ENCODE measurements at regions not wholly inside any gene's neighbourhood (a gene's known extent, or its start where the extent isn't known, plus 50 kb on each side); places are given as distances from the start of the nearest gene placed in this dataset.

GRCh38 chr11:43222215-43222614 is 89.6 kb upstream of the API5 start:
- Mint-ChIP-seq H3K4me3 (no peak overlapping the region), H3K9me3 (peaks cover 0 to 5% (median 1%) of the 10 kb centered on the region in 11 donors), H3K27ac (no peak overlapping the region), H3K27me3 (peaks cover 0 to 17% (median 0%) of the 10 kb centered on the region in 5 donors), H3K36me3 (no peaks in the 10 kb centered on the region), H3K4me1 (no peaks in the 10 kb centered on the region)
- Histone ChIP-seq H3K4me3 (ENCODE audit: low read length) (no peak overlapping the region), H3K4me1 (ENCODE audit: control insufficient read depth in 2 of 2, insufficient read depth in 2 of 2, low read length in 2 of 2) (no peaks in the 10 kb centered on the region), H3K9me3 (ENCODE audit: control insufficient read depth in 2 of 3, low read length in 3 of 3) (no peaks in the 10 kb centered on the region), H3K27me3 (ENCODE audit: control insufficient read depth in 2 of 2, insufficient read depth in 2 of 2, low read length in 2 of 2) (no peaks in the 10 kb centered on the region), H3K36me3 (ENCODE audit: control insufficient read depth in 2 of 3, insufficient read depth in 3 of 3, low read length in 3 of 3) (no peaks in the 10 kb centered on the region), H3K27ac (ENCODE audit: low read depth, low read length) (no peak overlapping the region)
- POLR2A ChIA-PET: no interaction called here
- CTCF ChIA-PET: no interaction called here
- ATAC-seq (no peak), DNase-seq (no peak)
- intact Hi-C loops (cut with micrococcal nuclease): no loop called here

GRCh38 chr11:43223026-43223425 is 88.8 kb upstream of the API5 start:
- Mint-ChIP-seq H3K27ac (no peak overlapping the region), H3K36me3 (no peaks in the 10 kb centered on the region), H3K9me3 (peaks cover 0 to 5% (median 1%) of the 10 kb centered on the region in 11 donors), H3K4me3 (no peak overlapping the region), H3K4me1 (no peaks in the 10 kb centered on the region), H3K27me3 (peaks cover 0 to 13% (median 0%) of the 10 kb centered on the region in 5 donors)
- CTCF ChIA-PET: no interaction called here
- H3K36me3 ChIP-seq (ENCODE audit: control insufficient read depth in 2 of 3, insufficient read depth in 3 of 3, low read length in 3 of 3): no peaks in the 10 kb centered on the region
- POLR2A ChIA-PET: no interaction called here
- H3K4me3 ChIP-seq (ENCODE audit: low read length): no peak overlapping the region
- no peaks in the 10 kb centered on the region for H3K27me3 ChIP-seq (ENCODE audit: control insufficient read depth in 2 of 2, insufficient read depth in 2 of 2, low read length in 2 of 2)
- H3K27ac ChIP-seq (ENCODE audit: low read depth, low read length): no peak overlapping the region
- ATAC-seq (no peak), DNase-seq (no peak)
- H3K9me3 ChIP-seq (ENCODE audit: control insufficient read depth in 2 of 3, low read length in 3 of 3): no peaks in the 10 kb centered on the region
- no peaks in the 10 kb centered on the region for H3K4me1 ChIP-seq (ENCODE audit: control insufficient read depth in 2 of 2, insufficient read depth in 2 of 2, low read length in 2 of 2)
- intact Hi-C loops (cut with micrococcal nuclease): no loop called here

- Mint-ChIP-seq H3K9me3 (peaks cover 0 to 15% (median 5%) of the 10 kb centered on the region in 11 donors), H3K27me3 (peaks cover 0 to 23% (median 9%) of the 10 kb centered on the region in 5 donors), H3K4me3 (no peak overlapping the region), H3K36me3 (no peaks in the 10 kb centered on the region), H3K4me1 (no peaks in the 10 kb centered on the region), H3K27ac (no peak overlapping the region)
- intact Hi-C loops (cut with micrococcal nuclease): no loop called here
- H3K27me3 ChIP-seq (ENCODE audit: control insufficient read depth in 2 of 2, insufficient read depth in 2 of 2, low read length in 2 of 2): peaks cover 0 to 5% of the 10 kb centered on the region in 2 donors
- no peak for DNase-seq
- H3K4me3 ChIP-seq (ENCODE audit: low read length): no peak overlapping the region
- H3K4me1 ChIP-seq (ENCODE audit: control insufficient read depth in 2 of 2, insufficient read depth in 2 of 2, low read length in 2 of 2): no peaks in the 10 kb centered on the region
- ChIA-PET POLR2A (no interaction called here), CTCF (no interaction called here)
- H3K36me3 ChIP-seq (ENCODE audit: control insufficient read depth in 2 of 3, insufficient read depth in 3 of 3, low read length in 3 of 3): no peaks in the 10 kb centered on the region
- no peak for ATAC-seq
- no peaks in the 10 kb centered on the region for H3K9me3 ChIP-seq (ENCODE audit: control insufficient read depth in 2 of 3, low read length in 3 of 3)
- no peak overlapping the region for H3K27ac ChIP-seq (ENCODE audit: low read depth, low read length)
Observed at GRCh38 chr11:43234881-43235280, 76.9 kb upstream of the API5 start.

- ChIA-PET CTCF (no interaction called here), POLR2A (no interaction called here)
- Mint-ChIP-seq H3K9me3 (peaks cover 0 to 15% (median 5%) of the 10 kb centered on the region in 11 donors), H3K4me3 (no peak overlapping the region), H3K27me3 (peaks cover 0 to 27% (median 17%) of the 10 kb centered on the region in 5 donors), H3K27ac (no peak overlapping the region), H3K4me1 (no peaks in the 10 kb centered on the region), H3K36me3 (no peaks in the 10 kb centered on the region)
- ATAC-seq (no peak), DNase-seq (no peak)
- Histone ChIP-seq H3K27me3 (ENCODE audit: control insufficient read depth in 2 of 2, insufficient read depth in 2 of 2, low read length in 2 of 2) (no peaks in the 10 kb centered on the region), H3K4me1 (ENCODE audit: control insufficient read depth in 2 of 2, insufficient read depth in 2 of 2, low read length in 2 of 2) (no peaks in the 10 kb centered on the region), H3K4me3 (ENCODE audit: low read length) (no peak overlapping the region), H3K27ac (ENCODE audit: low read depth, low read length) (no peak overlapping the region), H3K9me3 (ENCODE audit: control insufficient read depth in 2 of 3, low read length in 3 of 3) (no peaks in the 10 kb centered on the region), H3K36me3 (ENCODE audit: control insufficient read depth in 2 of 3, insufficient read depth in 3 of 3, low read length in 3 of 3) (no peaks in the 10 kb centered on the region)
- intact Hi-C loops (cut with micrococcal nuclease): no loop called here
Observed at GRCh38 chr11:43238341-43238740, 73.5 kb upstream of the API5 start.

- H3K4me3 Mint-ChIP-seq: no peak overlapping the region
- intact Hi-C loops (cut with micrococcal nuclease): no loop called here
- no peaks in the 10 kb centered on the region for H3K4me1 Mint-ChIP-seq
- Histone ChIP-seq H3K4me1 (ENCODE audit: control insufficient read depth in 2 of 2, insufficient read depth in 2 of 2, low read length in 2 of 2) (no peaks in the 10 kb centered on the region), H3K4me3 (ENCODE audit: low read length) (no peak overlapping the region), H3K27ac (ENCODE audit: low read depth, low read length) (no peak overlapping the region), H3K27me3 (ENCODE audit: control insufficient read depth in 2 of 2, insufficient read depth in 2 of 2, low read length in 2 of 2) (no peaks in the 10 kb centered on the region), H3K36me3 (ENCODE audit: control insufficient read depth in 2 of 3, insufficient read depth in 3 of 3, low read length in 3 of 3) (no peaks in the 10 kb centered on the region), H3K9me3 (ENCODE audit: control insufficient read depth in 2 of 3, low read length in 3 of 3) (no peaks in the 10 kb centered on the region)
- peaks cover 0 to 14% (median 5%) of the 10 kb centered on the region in 11 donors for H3K9me3 Mint-ChIP-seq
- H3K36me3 Mint-ChIP-seq: no peaks in the 10 kb centered on the region
- H3K27ac Mint-ChIP-seq: no peak overlapping the region
- ChIA-PET POLR2A (no interaction called here), CTCF (no interaction called here)
- ATAC-seq (no peak), DNase-seq (no peak)
- H3K27me3 Mint-ChIP-seq: peaks cover 0 to 32% (median 16%) of the 10 kb centered on the region in 5 donors
Observed at GRCh38 chr11:43239791-43240190, 72.0 kb upstream of the API5 start.

GRCh38 chr11:43242401-43242800 is 69.4 kb upstream of the API5 start:
- Histone ChIP-seq H3K9me3 (ENCODE audit: control insufficient read depth in 2 of 3, low read length in 3 of 3) (no peaks in the 10 kb centered on the region), H3K36me3 (ENCODE audit: control insufficient read depth in 2 of 3, insufficient read depth in 3 of 3, low read length in 3 of 3) (no peaks in the 10 kb centered on the region), H3K27ac (ENCODE audit: low read depth, low read length) (no peak overlapping the region), H3K27me3 (ENCODE audit: control insufficient read depth in 2 of 2, insufficient read depth in 2 of 2, low read length in 2 of 2) (no peaks in the 10 kb centered on the region), H3K4me3 (ENCODE audit: low read length) (no peak overlapping the region), H3K4me1 (ENCODE audit: control insufficient read depth in 2 of 2, insufficient read depth in 2 of 2, low read length in 2 of 2) (no peaks in the 10 kb centered on the region)
- H3K4me1 Mint-ChIP-seq: no peaks in the 10 kb centered on the region
- POLR2A ChIA-PET: no interaction called here
- no peak overlapping the region for H3K4me3 Mint-ChIP-seq
- no peaks in the 10 kb centered on the region for H3K36me3 Mint-ChIP-seq
- H3K27ac Mint-ChIP-seq: no peak overlapping the region
- intact Hi-C loops (cut with micrococcal nuclease): no loop called here
- peaks cover 0 to 40% (median 26%) of the 10 kb centered on the region in 5 donors for H3K27me3 Mint-ChIP-seq
- ATAC-seq (no peak), DNase-seq (no peak)
- H3K9me3 Mint-ChIP-seq: peaks cover 0 to 10% (median 0%) of the 10 kb centered on the region in 11 donors
- CTCF ChIA-PET: no interaction called here

GRCh38 chr11:43243927-43244326 is 67.9 kb upstream of the API5 start:
- Mint-ChIP-seq H3K4me3 (no peak overlapping the region), H3K27ac (no peak overlapping the region), H3K9me3 (peaks cover 0 to 6% (median 0%) of the 10 kb centered on the region in 11 donors), H3K27me3 (peaks cover 0 to 40% (median 26%) of the 10 kb centered on the region in 5 donors), H3K4me1 (no peaks in the 10 kb centered on the region), H3K36me3 (no peaks in the 10 kb centered on the region)
- ATAC-seq: no peak
- ChIA-PET CTCF (no interaction called here), POLR2A (no interaction called here)
- Histone ChIP-seq H3K36me3 (ENCODE audit: control insufficient read depth in 2 of 3, insufficient read depth in 3 of 3, low read length in 3 of 3) (no peaks in the 10 kb centered on the region), H3K9me3 (ENCODE audit: control insufficient read depth in 2 of 3, low read length in 3 of 3) (no peaks in the 10 kb centered on the region), H3K4me1 (ENCODE audit: control insufficient read depth in 2 of 2, insufficient read depth in 2 of 2, low read length in 2 of 2) (no peaks in the 10 kb centered on the region), H3K27ac (ENCODE audit: low read depth, low read length) (no peak overlapping the region), H3K27me3 (ENCODE audit: control insufficient read depth in 2 of 2, insufficient read depth in 2 of 2, low read length in 2 of 2) (no peaks in the 10 kb centered on the region), H3K4me3 (ENCODE audit: low read length) (no peak overlapping the region)
- intact Hi-C loops (cut with micrococcal nuclease): no loop called here
- DNase-seq: no peak

All from naive thymus-derived CD4-positive, alpha-beta T cell (primary cell).